SU-DHL-6 (cell line): ENCODE measurements at regions not wholly inside any gene's neighbourhood (a gene's known extent, or its start where the extent isn't known, plus 50 kb on each side); places are given as distances from the start of the nearest gene placed in this dataset.

ENCODE experiments used
- H2AFZ ChIP-seq: fragments of 200-600 bp; sonication (generic); 2 replicates; pipeline ENCODE4 v1.6.1; 2014; ENCODE audit warnings: low read depth, mild to moderate bottlenecking, moderate library complexity, mixed read lengths, antibody characterized with exemption, low read length; ENCODE audit not compliant: severe bottlenecking
- H3F3A ChIP-seq: fragments of 200-600 bp; shearing (Covaris generic); 2 replicates; pipeline ENCODE4 v1.6.0; 2016; ENCODE audit warnings: antibody characterized with exemption, mild to moderate bottlenecking; ENCODE audit not compliant: insufficient read depth
- H3K27ac ChIP-seq: fragments of 200-600 bp; sonication (generic); 2 replicates; pipeline ENCODE4 v1.5.1; 2016; ENCODE audit warnings: low read depth, mild to moderate bottlenecking, low read length, moderate library complexity, mixed read lengths
- H3K27me3 ChIP-seq: fragments of 200-600 bp; sonication (generic), shearing (Covaris generic); 2 replicates; pipeline ENCODE4 v1.6.0; 2014; ENCODE audit warnings: mild to moderate bottlenecking, low read length
- H3K36me3 ChIP-seq: fragments of 200-600 bp; sonication (generic); 2 replicates; pipeline ENCODE4 v1.6.1; 2014; ENCODE audit warnings: mild to moderate bottlenecking, low read length, mixed read lengths
- H3K4me2 ChIP-seq: fragments of 300-600, 200-600 bp; shearing (Covaris generic), sonication (generic); 2 replicates; pipeline ENCODE4 v1.6.0; 2014; ENCODE audit warnings: low read length, low read depth, mild to moderate bottlenecking; ENCODE audit not compliant: poor library complexity, severe bottlenecking
- H3K4me3 ChIP-seq: fragments of 200-600 bp; sonication (generic); 2 replicates; pipeline ENCODE4 v1.5.1; 2014; ENCODE audit warnings: antibody characterized with exemption, low read length, mild to moderate bottlenecking, mixed read lengths; ENCODE audit not compliant: insufficient read depth, poor library complexity, severe bottlenecking
- H3K79me2 ChIP-seq: fragments of 200-600 bp; sonication (generic); 2 replicates; pipeline ENCODE4 v1.6.1; 2014; ENCODE audit warnings: mild to moderate bottlenecking, low read length, moderate library complexity; ENCODE audit not compliant: insufficient read depth
- H3K9ac ChIP-seq: fragments of 200-600 bp; sonication (generic); 2 replicates; pipeline ENCODE4 v1.7.0; 2014; ENCODE audit warnings: mild to moderate bottlenecking, low read length
- H3K9me2 ChIP-seq: fragments of 200-600 bp; sonication (generic); replicated peaks from 2 replicates; pipeline ENCODE4 v1.6.1; 2014; ENCODE audit warnings: low read length; ENCODE audit not compliant: insufficient read depth
- H3K9me3 ChIP-seq: fragments of 200-600 bp; sonication (generic); 2 replicates; pipeline ENCODE4 v1.6.1; 2014; ENCODE audit warnings: low read length, mixed read lengths; ENCODE audit not compliant: insufficient read depth
- H4K20me1 ChIP-seq: fragments of 200-600 bp; sonication (generic); 2 replicates; pipeline ENCODE4 v1.6.1; 2014; ENCODE audit warnings: low read depth, mild to moderate bottlenecking, antibody characterized with exemption, low read length, moderate library complexity, mixed read lengths
- CTCF ChIP-seq: fragments of 200-600 bp; sonication (generic); IDR thresholded peaks from one replicate; pipeline ENCODE4 v1.5.1; 2017; ENCODE audit warnings: antibody characterized with exemption, mild to moderate bottlenecking, low read length, moderate library complexity; ENCODE audit not compliant: insufficient read depth, poor library complexity, severe bottlenecking
- EZH2phosphoT487 ChIP-seq: fragments of 200-600 bp; sonication (generic), shearing (Covaris generic); conservative IDR thresholded peaks from 2 replicates; pipeline ENCODE4 v1.6.1; 2018; ENCODE audit warnings: mild to moderate bottlenecking, antibody characterized with exemption, low read length, moderate library complexity, mixed read lengths

GRCh38 chr13:44819772-44820171 lies 169.5 kb downstream of the NUFIP1 start:
- no peak overlapping the region for H3K4me2 ChIP-seq
- no peak for TF ChIP-seq EZH2phosphoT487
- no peak for TF ChIP-seq CTCF
- H3K27ac ChIP-seq = no peak overlapping the region

GRCh38 chr13:44819245-44819644 lies 170.0 kb downstream of the NUFIP1 start:
- no peaks in the 10 kb centered on the region for H3K9me3 ChIP-seq
- H3K27ac ChIP-seq = no peak overlapping the region
- no peak overlapping the region for H3K4me3 ChIP-seq
- TF ChIP-seq EZH2phosphoT487 (no peak), CTCF (no peak)
- no peaks in the 10 kb centered on the region for H3K36me3 ChIP-seq
- no peaks in the 10 kb centered on the region for H3K27me3 ChIP-seq
- no peaks in the 10 kb centered on the region for H4K20me1 ChIP-seq
- H3K9ac ChIP-seq = no peak overlapping the region
- no peaks in the 10 kb centered on the region for H3F3A ChIP-seq
- no peaks in the 10 kb centered on the region for H3K9me2 ChIP-seq
- H3K79me2 ChIP-seq = no peaks in the 10 kb centered on the region
- no peak overlapping the region for H2AFZ ChIP-seq
- H3K4me2 ChIP-seq = no peak overlapping the region

More at GRCh38 chr13:44819772-44820171, 169.5 kb downstream of the NUFIP1 start:
- H3K36me3 ChIP-seq = no peaks in the 10 kb centered on the region
- H3K9ac ChIP-seq = no peak overlapping the region
- H4K20me1 ChIP-seq = no peaks in the 10 kb centered on the region
- no peaks in the 10 kb centered on the region for H3K9me3 ChIP-seq
- H3F3A ChIP-seq = no peaks in the 10 kb centered on the region
- H3K79me2 ChIP-seq = no peaks in the 10 kb centered on the region
- no peaks in the 10 kb centered on the region for H3K9me2 ChIP-seq
- no peak overlapping the region for H3K4me3 ChIP-seq
- no peak overlapping the region for H2AFZ ChIP-seq
- H3K27me3 ChIP-seq = no peaks in the 10 kb centered on the region

- Histone ChIP-seq H3K36me3 (no peaks in the 10 kb centered on the region), H3K79me2 (no peaks in the 10 kb centered on the region), H3K9me2 (no peaks in the 10 kb centered on the region), H2AFZ (no peak overlapping the region), H3F3A (no peaks in the 10 kb centered on the region), H3K27me3 (no peaks in the 10 kb centered on the region), H3K9me3 (no peaks in the 10 kb centered on the region), H3K4me3 (no peak overlapping the region), H4K20me1 (no peaks in the 10 kb centered on the region), H3K4me2 (no peak overlapping the region), H3K9ac (no peak overlapping the region), H3K27ac (no peak overlapping the region)
- no peak for TF ChIP-seq CTCF
- no peak for TF ChIP-seq EZH2phosphoT487
These were observed 170.8 kb downstream of the NUFIP1 start for GRCh38 chr13:44818428-44818827.

- Histone ChIP-seq H3K9me2 (no peaks in the 10 kb centered on the region), H2AFZ (no peak overlapping the region), H3F3A (no peaks in the 10 kb centered on the region), H3K79me2 (no peaks in the 10 kb centered on the region), H4K20me1 (no peaks in the 10 kb centered on the region), H3K4me3 (no peak overlapping the region), H3K36me3 (no peaks in the 10 kb centered on the region), H3K9ac (no peak overlapping the region), H3K9me3 (no peaks in the 10 kb centered on the region), H3K27ac (no peak overlapping the region), H3K27me3 (no peaks in the 10 kb centered on the region), H3K4me2 (no peak overlapping the region)
- TF ChIP-seq EZH2phosphoT487 (no peak), CTCF (no peak)
These were observed 171.3 kb downstream of the NUFIP1 start for GRCh38 chr13:44818016-44818415.
